HCT116 (cell line): ENCODE measurements at regions not wholly inside any gene's neighbourhood (a gene's known extent, or its start where the extent isn't known, plus 50 kb on each side); places are given as distances from the start of the nearest gene placed in this dataset.

Experiments
- ATAC-seq: fragments of 200-7000 bp; cut with Tn5 transposase; 2 replicates; pipeline ENCODE4 v1.9.1; 2020; ENCODE audit warnings: mild to moderate bottlenecking, moderate library complexity
- BruUV-seq: library from RNA; stranded (reverse); fragments of 400-500 nt; replicated peaks from 2 replicates; lab custom pipeline; 2021; lab: Mats Ljungman, UMichigan
- CTCF ChIA-PET: fragments of 300-600 bp; sonication (Branson Sonifier 250); formaldehyde crosslinking; loops from one replicate; lab custom pipeline; 2021; ENCODE audit warnings: antibody characterized with exemption; lab: Charles Lee
- POLR2A ChIA-PET: fragments of 300-600, 350-600 bp; sonication (Branson Sonifier 250); formaldehyde crosslinking; loops from one replicate; lab custom pipeline; 2021; ENCODE audit warnings: antibody characterized with exemption; lab: Charles Lee
- RAD21 ChIA-PET, 2 experiments: fragments of 300-600 bp; sonication (Branson Sonifier 250); formaldehyde crosslinking; loops; one replicate each; lab custom pipeline; 2023; ENCODE audit warnings: low total read pairs in 2 of 2; ENCODE audit not compliant: uncharacterized antibody in 2 of 2, unreplicated experiment in 2 of 2, low non-redundant PET in 1 of 2; lab: Charles Lee
- DNase-seq: peaks from one replicate; pipeline ENCODE4 v3.0.0-alpha.2; 2010; ENCODE audit warnings: low read depth, low spot score
- H2AFZ ChIP-seq: fragments of 200-600 bp; shearing (Covaris generic), sonication (generic); 2 replicates; pipeline ENCODE4 v1.6.1; 2017; ENCODE audit warnings: low read depth, mixed run types, mixed read lengths, antibody characterized with exemption, low read length; ENCODE audit not compliant: poor library complexity, severe bottlenecking
- H3K27ac ChIP-seq: 2 replicates; pipeline ENCODE4 v1.5.1; 2012; ENCODE audit warnings: low read depth, low read length
- H3K27me3 ChIP-seq: fragments of 200-600 bp; sonication (generic); 2 replicates; pipeline ENCODE4 v1.6.1; 2016; ENCODE audit warnings: mixed run types, low read length, mixed read lengths; ENCODE audit not compliant: insufficient read depth
- H3K36me3 ChIP-seq, 2 experiments: fragments of 200-500 bp in 1 of 2; fragments of 200-600 bp in 1 of 2; sonication (Bioruptor generic) in 1 of 2; sonication (generic) in 1 of 2; 2 replicates each; pipeline versions ENCODE4 v1.5.1 to v1.6.1; 2014 to 2016; ENCODE audit warnings: low read length in 2 of 2, inconsistent platforms in 1 of 2, mixed read lengths in 1 of 2, mixed run types in 1 of 2; ENCODE audit not compliant: insufficient read depth in 2 of 2, control insufficient read depth in 1 of 2
- H3K4me1 ChIP-seq, 2 experiments: fragments of 200-600 bp in 1 of 2; sonication (generic) in 1 of 2; 2 replicates each; pipeline versions ENCODE4 v1.5.1 to v1.6.1; 2012 to 2017; ENCODE audit warnings: low read length in 2 of 2, inconsistent platforms in 1 of 2, mild to moderate bottlenecking in 1 of 2, mixed read lengths in 1 of 2, mixed run types in 1 of 2, moderate library complexity in 1 of 2; ENCODE audit not compliant: insufficient read depth in 2 of 2, control insufficient read depth in 1 of 2
- H3K4me2 ChIP-seq: fragments of 200-600 bp; sonication (generic); 2 replicates; pipeline ENCODE4 v1.6.1; 2017; ENCODE audit warnings: mixed run types, low read length, mixed read lengths
- H3K4me3 ChIP-seq, 2 experiments: fragments of 200-600 bp in 1 of 2; sonication (generic) in 1 of 2; replicated peaks in 1 of 2; 2 replicates each; pipeline ENCODE4 v1.5.1; 2011 to 2016; ENCODE audit warnings: low read length in 2 of 2, control low read depth in 1 of 2, low read depth in 1 of 2, mild to moderate bottlenecking in 1 of 2, mixed read lengths in 1 of 2, mixed run types in 1 of 2
- H3K79me2 ChIP-seq: fragments of 200-600 bp; sonication (generic); 2 replicates; pipeline ENCODE4 v1.6.1; 2017; ENCODE audit warnings: mild to moderate bottlenecking, mixed run types, low read length, moderate library complexity, mixed read lengths; ENCODE audit not compliant: insufficient read depth
- H3K9ac ChIP-seq: fragments of 200-600 bp; sonication (generic); 2 replicates; pipeline ENCODE4 v1.6.1; 2016; ENCODE audit warnings: low read length, mixed read lengths
- H3K9me2 ChIP-seq: fragments of 200-600 bp; sonication (generic), shearing (Covaris generic); 2 replicates; pipeline ENCODE4 v1.6.1; 2017; ENCODE audit warnings: mixed run types, mild to moderate bottlenecking, moderate library complexity; ENCODE audit not compliant: insufficient read depth
- H3K9me3 ChIP-seq, 2 experiments: fragments of 200-500 bp in 1 of 2; fragments of 200-600 bp in 1 of 2; sonication (Bioruptor generic) in 1 of 2; sonication (generic) in 1 of 2; 2 replicates each; pipeline ENCODE4 v1.6.1; 2014 to 2017; ENCODE audit warnings: low read length in 2 of 2, mixed read lengths in 2 of 2, inconsistent platforms in 1 of 2, low read depth in 1 of 2, mild to moderate bottlenecking in 1 of 2, mixed run types in 1 of 2, moderate library complexity in 1 of 2; ENCODE audit not compliant: control insufficient read depth in 1 of 2, insufficient read depth in 1 of 2
- H4K20me1 ChIP-seq: fragments of 200-600 bp; sonication (generic), shearing (Covaris generic); 2 replicates; pipeline ENCODE4 v1.6.1; 2017; ENCODE audit warnings: mixed run types, mild to moderate bottlenecking, moderate library complexity; ENCODE audit not compliant: insufficient read depth
- CBX3 ChIP-seq: IDR thresholded peaks from 2 replicates; pipeline ENCODE4 v1.6.1; 2012; ENCODE audit warnings: low read depth
- CEBPB ChIP-seq: IDR thresholded peaks from 2 replicates; pipeline ENCODE4 v1.6.1; 2012; ENCODE audit warnings: low read depth
- EGR1 ChIP-seq: IDR thresholded peaks from 2 replicates; pipeline ENCODE4 v1.6.1; 2012; ENCODE audit warnings: low read depth
- ELF1 ChIP-seq: IDR thresholded peaks from 2 replicates; pipeline ENCODE4 v1.6.1; 2012; ENCODE audit warnings: low read depth, borderline replicate concordance
- EZH2 ChIP-seq: fragments of 200-600 bp; sonication (generic); IDR thresholded peaks from 2 replicates; pipeline ENCODE4 v1.6.1; 2017; ENCODE audit warnings: antibody characterized with exemption, mixed run types
- EZH2phosphoT487 ChIP-seq: fragments of 200-600 bp; IDR thresholded peaks from 2 replicates; pipeline ENCODE4 v1.6.1; 2018; ENCODE audit warnings: antibody characterized with exemption, borderline replicate concordance
- FOSL1 ChIP-seq: IDR thresholded peaks from 2 replicates; pipeline ENCODE4 v1.6.1; 2012; ENCODE audit warnings: low read depth
- JUND ChIP-seq: IDR thresholded peaks from 2 replicates; pipeline ENCODE4 v1.6.1; 2012
- POLR2A ChIP-seq: IDR thresholded peaks from 2 replicates; pipeline ENCODE4 v1.7.0; 2011; ENCODE audit warnings: borderline replicate concordance; ENCODE audit not compliant: insufficient read depth, insufficient read length; ENCODE audit errors: extremely low read depth
- POLR2AphosphoS5 ChIP-seq: IDR thresholded peaks from 2 replicates; pipeline ENCODE4 v1.6.1; 2011; ENCODE audit warnings: mild to moderate bottlenecking, low read depth, low read length, moderate library complexity
- SIN3A ChIP-seq: IDR thresholded peaks from 2 replicates; pipeline ENCODE4 v1.6.1; 2012; ENCODE audit warnings: low read depth
- SRF ChIP-seq: IDR thresholded peaks from 2 replicates; pipeline ENCODE4 v1.6.1; 2012; ENCODE audit warnings: low read depth
- TCF7L2 ChIP-seq: IDR thresholded peaks from 2 replicates; pipeline ENCODE4 v1.7.0; 2011; ENCODE audit warnings: borderline replicate concordance, inconsistent platforms; ENCODE audit not compliant: insufficient read depth, insufficient read length; ENCODE audit errors: extremely low read depth
- YY1 ChIP-seq: IDR thresholded peaks from 2 replicates; pipeline ENCODE4 v1.6.1; 2011; ENCODE audit warnings: low read length, low read depth, moderate library complexity, mild to moderate bottlenecking; ENCODE audit not compliant: insufficient replicate concordance; ENCODE audit errors: extremely low read depth
- ZNF274 ChIP-seq: fragments of 200-500 bp; sonication (Bioruptor generic); IDR thresholded peaks from 2 replicates; pipeline ENCODE4 v1.6.1; 2014; ENCODE audit warnings: mild to moderate bottlenecking, low read depth, low read length, inconsistent platforms
- intact Hi-C: fragments of 100-400 bp; cut with micrococcal nuclease; formaldehyde crosslinking; loops from 2 replicates; pipeline ENCODE4 v1.10.0; 2022
- TF ChIP-seq, protein P1 (sequence below), 3 experiments: fragments of 200-600 bp in 1 of 3; sonication (generic) in 1 of 3; IDR thresholded peaks in 2 of 3; conservative IDR thresholded peaks in 1 of 3; 2 replicates each; pipeline ENCODE4 v1.5.1; 2012 to 2017; ENCODE audit warnings: low read depth in 2 of 3, low read length in 2 of 3, antibody characterized with exemption in 1 of 3, borderline replicate concordance in 1 of 3, control low read depth in 1 of 3, mild to moderate bottlenecking in 1 of 3, mixed read lengths in 1 of 3, mixed run types in 1 of 3, moderate library complexity in 1 of 3; ENCODE audit not compliant: insufficient read depth in 1 of 3
- TF ChIP-seq, protein P2 (sequence below): IDR thresholded peaks from 2 replicates; pipeline ENCODE4 v1.6.1; 2012; ENCODE audit warnings: low read depth
- TF ChIP-seq, protein P3 (sequence below): IDR thresholded peaks from 2 replicates; pipeline ENCODE4 v1.6.1; 2011; ENCODE audit warnings: mild to moderate bottlenecking, low read length, moderate library complexity; ENCODE audit not compliant: insufficient replicate concordance; ENCODE audit errors: extremely low read depth

DNA sequence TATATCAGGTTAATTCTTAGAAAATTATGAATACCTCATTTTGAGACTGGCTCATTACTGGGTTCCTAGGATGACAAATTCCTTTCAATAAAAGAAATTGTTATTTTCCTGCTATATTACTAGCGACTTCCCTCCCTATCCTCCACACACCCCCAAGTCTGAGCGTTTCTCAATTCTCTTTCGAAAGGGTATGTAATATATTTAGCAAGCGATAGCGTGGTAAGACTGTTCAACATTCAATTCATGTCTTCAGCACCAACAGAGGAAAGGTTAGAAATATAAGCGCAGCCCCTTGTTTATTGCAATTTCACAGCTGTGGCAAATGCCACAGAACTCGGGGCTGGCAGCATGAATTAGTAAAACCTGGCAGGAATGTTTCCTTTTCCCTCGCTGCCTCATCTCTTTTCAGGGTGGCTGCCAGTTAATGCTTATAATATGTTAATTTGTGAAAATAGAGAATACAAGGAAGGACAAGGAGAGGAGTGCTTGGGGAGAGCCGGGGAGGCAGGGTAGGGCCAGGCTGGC is 152.7 kb upstream of the TBCA start:
- H4K20me1 ChIP-seq, result no peaks in the 10 kb centered on the region
- intact Hi-C loops, result no loop called here
- no peak overlapping the region for H3K27ac ChIP-seq
- ATAC-seq (no peak), DNase-seq (no peak)
- H3K9ac ChIP-seq, result no peak overlapping the region
- H3K9me3 ChIP-seq, result no peaks in the 10 kb centered on the region
- no peaks in the 10 kb centered on the region for H3K79me2 ChIP-seq
- POLR2A ChIA-PET, result no interaction called here
- H3K27me3 ChIP-seq, result no peaks in the 10 kb centered on the region
- H3K36me3 ChIP-seq, result no peaks in the 10 kb centered on the region
- H3K4me1 ChIP-seq, result no peaks in the 10 kb centered on the region
- no peak overlapping the region for H3K4me3 ChIP-seq
- no peak overlapping the region for H3K4me2 ChIP-seq
- RAD21 ChIA-PET, result no interaction called here
- TF ChIP-seq TCF7L2 (no peak), EZH2phosphoT487 (no peak), POLR2AphosphoS5 (no peak), EZH2 (no peak), ZNF274 (no peak), EGR1 (no peak), CEBPB (no peak), SRF (no peak), POLR2A (no peak), CBX3 (no peak), FOSL1 (no peak), YY1 (no peak), JUND (no peak), ELF1 (no peak), SIN3A (no peak)
- TF ChIP-seq, protein P1, sequence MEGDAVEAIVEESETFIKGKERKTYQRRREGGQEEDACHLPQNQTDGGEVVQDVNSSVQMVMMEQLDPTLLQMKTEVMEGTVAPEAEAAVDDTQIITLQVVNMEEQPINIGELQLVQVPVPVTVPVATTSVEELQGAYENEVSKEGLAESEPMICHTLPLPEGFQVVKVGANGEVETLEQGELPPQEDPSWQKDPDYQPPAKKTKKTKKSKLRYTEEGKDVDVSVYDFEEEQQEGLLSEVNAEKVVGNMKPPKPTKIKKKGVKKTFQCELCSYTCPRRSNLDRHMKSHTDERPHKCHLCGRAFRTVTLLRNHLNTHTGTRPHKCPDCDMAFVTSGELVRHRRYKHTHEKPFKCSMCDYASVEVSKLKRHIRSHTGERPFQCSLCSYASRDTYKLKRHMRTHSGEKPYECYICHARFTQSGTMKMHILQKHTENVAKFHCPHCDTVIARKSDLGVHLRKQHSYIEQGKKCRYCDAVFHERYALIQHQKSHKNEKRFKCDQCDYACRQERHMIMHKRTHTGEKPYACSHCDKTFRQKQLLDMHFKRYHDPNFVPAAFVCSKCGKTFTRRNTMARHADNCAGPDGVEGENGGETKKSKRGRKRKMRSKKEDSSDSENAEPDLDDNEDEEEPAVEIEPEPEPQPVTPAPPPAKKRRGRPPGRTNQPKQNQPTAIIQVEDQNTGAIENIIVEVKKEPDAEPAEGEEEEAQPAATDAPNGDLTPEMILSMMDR (IDR thresholded peaks at IDR 0.05 in 2 of 3, conservative IDR thresholded peaks at IDR 0.05 in 1 of 3; ENCODE audit: borderline replicate concordance in 1 of 3, insufficient read depth in 1 of 3, low read depth in 2 of 3, low read length in 2 of 3), result no peak
- TF ChIP-seq, protein P2, sequence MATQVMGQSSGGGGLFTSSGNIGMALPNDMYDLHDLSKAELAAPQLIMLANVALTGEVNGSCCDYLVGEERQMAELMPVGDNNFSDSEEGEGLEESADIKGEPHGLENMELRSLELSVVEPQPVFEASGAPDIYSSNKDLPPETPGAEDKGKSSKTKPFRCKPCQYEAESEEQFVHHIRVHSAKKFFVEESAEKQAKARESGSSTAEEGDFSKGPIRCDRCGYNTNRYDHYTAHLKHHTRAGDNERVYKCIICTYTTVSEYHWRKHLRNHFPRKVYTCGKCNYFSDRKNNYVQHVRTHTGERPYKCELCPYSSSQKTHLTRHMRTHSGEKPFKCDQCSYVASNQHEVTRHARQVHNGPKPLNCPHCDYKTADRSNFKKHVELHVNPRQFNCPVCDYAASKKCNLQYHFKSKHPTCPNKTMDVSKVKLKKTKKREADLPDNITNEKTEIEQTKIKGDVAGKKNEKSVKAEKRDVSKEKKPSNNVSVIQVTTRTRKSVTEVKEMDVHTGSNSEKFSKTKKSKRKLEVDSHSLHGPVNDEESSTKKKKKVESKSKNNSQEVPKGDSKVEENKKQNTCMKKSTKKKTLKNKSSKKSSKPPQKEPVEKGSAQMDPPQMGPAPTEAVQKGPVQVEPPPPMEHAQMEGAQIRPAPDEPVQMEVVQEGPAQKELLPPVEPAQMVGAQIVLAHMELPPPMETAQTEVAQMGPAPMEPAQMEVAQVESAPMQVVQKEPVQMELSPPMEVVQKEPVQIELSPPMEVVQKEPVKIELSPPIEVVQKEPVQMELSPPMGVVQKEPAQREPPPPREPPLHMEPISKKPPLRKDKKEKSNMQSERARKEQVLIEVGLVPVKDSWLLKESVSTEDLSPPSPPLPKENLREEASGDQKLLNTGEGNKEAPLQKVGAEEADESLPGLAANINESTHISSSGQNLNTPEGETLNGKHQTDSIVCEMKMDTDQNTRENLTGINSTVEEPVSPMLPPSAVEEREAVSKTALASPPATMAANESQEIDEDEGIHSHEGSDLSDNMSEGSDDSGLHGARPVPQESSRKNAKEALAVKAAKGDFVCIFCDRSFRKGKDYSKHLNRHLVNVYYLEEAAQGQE, result no peak
- TF ChIP-seq, protein P3, sequence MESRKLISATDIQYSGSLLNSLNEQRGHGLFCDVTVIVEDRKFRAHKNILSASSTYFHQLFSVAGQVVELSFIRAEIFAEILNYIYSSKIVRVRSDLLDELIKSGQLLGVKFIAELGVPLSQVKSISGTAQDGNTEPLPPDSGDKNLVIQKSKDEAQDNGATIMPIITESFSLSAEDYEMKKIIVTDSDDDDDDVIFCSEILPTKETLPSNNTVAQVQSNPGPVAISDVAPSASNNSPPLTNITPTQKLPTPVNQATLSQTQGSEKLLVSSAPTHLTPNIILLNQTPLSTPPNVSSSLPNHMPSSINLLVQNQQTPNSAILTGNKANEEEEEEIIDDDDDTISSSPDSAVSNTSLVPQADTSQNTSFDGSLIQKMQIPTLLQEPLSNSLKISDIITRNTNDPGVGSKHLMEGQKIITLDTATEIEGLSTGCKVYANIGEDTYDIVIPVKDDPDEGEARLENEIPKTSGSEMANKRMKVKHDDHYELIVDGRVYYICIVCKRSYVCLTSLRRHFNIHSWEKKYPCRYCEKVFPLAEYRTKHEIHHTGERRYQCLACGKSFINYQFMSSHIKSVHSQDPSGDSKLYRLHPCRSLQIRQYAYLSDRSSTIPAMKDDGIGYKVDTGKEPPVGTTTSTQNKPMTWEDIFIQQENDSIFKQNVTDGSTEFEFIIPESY, result no peak
- CTCF ChIA-PET, result no interaction called here
- no TSS peak for BruUV-seq
- H3K9me2 ChIP-seq, result no peaks in the 10 kb centered on the region
- no peak overlapping the region for H2AFZ ChIP-seq
